Transverse colon (tissue), 4 donors: ENCODE measurements at regions not wholly inside any gene's neighbourhood (a gene's known extent, or its start where the extent isn't known, plus 50 kb on each side); places are given as distances from the start of the nearest gene placed in this dataset.

Source experiments
- EP300 ChIP-seq: sonication (generic); formaldehyde crosslinking; IDR thresholded peaks from one replicate; pipeline ENCODE4 v1.6.1; 2017; ENCODE audit warnings: antibody characterized with exemption, low read depth
- POLR2AphosphoS5 ChIP-seq, 3 donors: sonication (generic); formaldehyde crosslinking; IDR thresholded peaks; one replicate each; pipeline ENCODE4 v1.6.1; 2016; ENCODE audit warnings: antibody characterized with exemption in 3 of 3
- TF ChIP-seq, protein P1 (sequence below), 5 experiments: fragments of 200-600 bp in 3 of 5; fragments of 450-650 bp in 2 of 5; sonication (generic) in 3 of 5; IDR thresholded peaks; 1 replicate in 2 of 5; 2 replicates in 3 of 5; pipeline ENCODE4 v1.5.1; 2016 to 2017; ENCODE audit warnings: antibody characterized with exemption in 5 of 5, inconsistent platforms in 3 of 5, mild to moderate bottlenecking in 2 of 5, moderate library complexity in 1 of 5

DNA sequence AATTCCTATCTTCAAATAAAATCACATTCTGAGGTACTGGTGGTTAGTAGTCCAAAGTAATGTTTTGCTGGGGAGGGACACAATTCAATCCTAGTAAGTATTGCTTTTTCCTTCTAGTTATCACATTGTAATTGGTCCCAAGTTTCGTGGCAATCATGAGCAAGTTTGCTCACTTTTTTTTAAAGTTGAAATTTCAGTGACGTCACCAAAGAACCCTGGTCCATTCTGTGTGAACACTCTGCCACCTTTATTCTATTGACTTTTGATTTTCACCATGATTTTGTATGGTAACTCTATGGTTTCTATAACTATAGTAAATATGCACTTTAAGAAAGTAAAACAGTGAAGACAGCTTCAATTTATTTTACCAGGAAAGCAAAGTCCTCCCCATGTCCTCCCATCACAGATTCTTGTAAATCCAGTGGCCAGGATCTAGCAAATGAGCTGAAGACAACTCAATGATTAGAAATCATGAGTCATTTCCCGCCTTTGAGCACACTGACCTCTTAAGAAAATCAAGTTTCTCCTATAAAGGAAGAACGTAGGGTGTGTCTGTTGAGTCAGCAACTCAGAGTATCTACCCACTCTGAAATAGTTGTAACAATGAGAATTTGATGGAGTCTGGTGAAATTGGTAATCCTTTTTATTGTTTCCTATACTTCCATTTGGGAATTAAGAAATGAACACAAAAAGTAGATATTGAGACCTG is 1306.6 kb upstream of the PABPC4L start:
- TF ChIP-seq, protein P1, sequence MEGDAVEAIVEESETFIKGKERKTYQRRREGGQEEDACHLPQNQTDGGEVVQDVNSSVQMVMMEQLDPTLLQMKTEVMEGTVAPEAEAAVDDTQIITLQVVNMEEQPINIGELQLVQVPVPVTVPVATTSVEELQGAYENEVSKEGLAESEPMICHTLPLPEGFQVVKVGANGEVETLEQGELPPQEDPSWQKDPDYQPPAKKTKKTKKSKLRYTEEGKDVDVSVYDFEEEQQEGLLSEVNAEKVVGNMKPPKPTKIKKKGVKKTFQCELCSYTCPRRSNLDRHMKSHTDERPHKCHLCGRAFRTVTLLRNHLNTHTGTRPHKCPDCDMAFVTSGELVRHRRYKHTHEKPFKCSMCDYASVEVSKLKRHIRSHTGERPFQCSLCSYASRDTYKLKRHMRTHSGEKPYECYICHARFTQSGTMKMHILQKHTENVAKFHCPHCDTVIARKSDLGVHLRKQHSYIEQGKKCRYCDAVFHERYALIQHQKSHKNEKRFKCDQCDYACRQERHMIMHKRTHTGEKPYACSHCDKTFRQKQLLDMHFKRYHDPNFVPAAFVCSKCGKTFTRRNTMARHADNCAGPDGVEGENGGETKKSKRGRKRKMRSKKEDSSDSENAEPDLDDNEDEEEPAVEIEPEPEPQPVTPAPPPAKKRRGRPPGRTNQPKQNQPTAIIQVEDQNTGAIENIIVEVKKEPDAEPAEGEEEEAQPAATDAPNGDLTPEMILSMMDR (IDR thresholded peaks at IDR 0.05), result no peak
- TF ChIP-seq EP300, result no peak
- TF ChIP-seq POLR2AphosphoS5 (IDR thresholded peaks at IDR 0.05), result no peak
